ENCODE measurements at regions not wholly inside any gene's neighbourhood (a gene's known extent, or its start where the extent isn't known, plus 50 kb on each side); places are given as distances from the start of the nearest gene placed in this dataset.
"Not testable (repeated sequence)": the region's sequence is repeated elsewhere in the genome, so short reads cannot be mapped to it uniquely, and the experiment has no call there.

GRCh38 chr14:49036984-49037516 is 549.1 kb downstream of the RPS29 start:
- no peak for ATAC-seq
- no peak for DNase-seq (ENCODE audit: low spot score)

- no peak for DNase-seq (ENCODE audit: low spot score)
- no peak for ATAC-seq
Observed at GRCh38 chr14:49036266-49036665, 549.9 kb downstream of the RPS29 start.

GRCh38 chr14:49033131-49033530 is 553.0 kb downstream of the RPS29 start:
- DNase-seq (ENCODE audit: low spot score) (no peak), ATAC-seq (no peak)

GRCh38 chr14:49031710-49032109 is 554.5 kb downstream of the RPS29 start:
- ATAC-seq = not testable (repeated sequence)

GRCh38 chr14:49019467-49020115 is 566.6 kb downstream of the RPS29 start:
- DNase-seq (ENCODE audit: low spot score) (no peak), ATAC-seq (no peak)

More at GRCh38 chr14:49031710-49032109, 554.5 kb downstream of the RPS29 start:
- DNase-seq (ENCODE audit: low spot score) = not testable (repeated sequence)

- ATAC-seq = peak; percentile 77
- no peak for DNase-seq (ENCODE audit: low spot score)
Observed at GRCh38 chr14:49017447-49017846, 568.7 kb downstream of the RPS29 start.

GRCh38 chr14:49016381-49016780 is 569.8 kb downstream of the RPS29 start:
- ATAC-seq (no peak), DNase-seq (ENCODE audit: low spot score) (no peak)

GRCh38 chr14:49014476-49014875 is 571.7 kb downstream of the RPS29 start:
- no peak for ATAC-seq
- DNase-seq (ENCODE audit: low spot score) = no peak

GRCh38 chr14:49008363-49008762 is 577.8 kb downstream of the RPS29 start:
- no peak for ATAC-seq
- DNase-seq (ENCODE audit: low spot score) = no peak

- ATAC-seq (no peak), DNase-seq (ENCODE audit: low spot score) (no peak)
Observed at GRCh38 chr14:48991141-48991540, 595.0 kb downstream of the RPS29 start.

GRCh38 chr14:48983351-48983888 is 602.8 kb downstream of the RPS29 start:
- ATAC-seq = no peak
- no peak for DNase-seq (ENCODE audit: low spot score)

- DNase-seq (ENCODE audit: low spot score) (no peak), ATAC-seq (no peak)
Observed at GRCh38 chr14:48974994-48975393, 611.2 kb downstream of the RPS29 start.

- DNase-seq (ENCODE audit: low spot score) (no peak), ATAC-seq (no peak)
Observed at GRCh38 chr14:48973151-48973550, 613.0 kb downstream of the RPS29 start.

GRCh38 chr14:48970943-48971342 is 615.2 kb downstream of the RPS29 start:
- ATAC-seq (no peak), DNase-seq (ENCODE audit: low spot score) (no peak)

- ATAC-seq (no peak), DNase-seq (ENCODE audit: low spot score) (no peak)
Observed at GRCh38 chr14:48967419-48967818, 618.8 kb downstream of the RPS29 start.

GRCh38 chr14:48963231-48963790 is 622.9 kb downstream of the RPS29 start:
- no peak for DNase-seq (ENCODE audit: low spot score)
- ATAC-seq = peak; percentile 88

- ATAC-seq (no peak), DNase-seq (ENCODE audit: low spot score) (no peak)
Observed at GRCh38 chr14:48957486-48957885, 628.7 kb downstream of the RPS29 start.

- no peak for DNase-seq (ENCODE audit: low spot score)
- ATAC-seq = peak; percentile 57
Observed at GRCh38 chr14:48955857-48956256, 630.3 kb downstream of the RPS29 start.

GRCh38 chr14:48954446-48954845 is 631.7 kb downstream of the RPS29 start:
- ATAC-seq (no peak), DNase-seq (ENCODE audit: low spot score) (no peak)

- ATAC-seq (no peak), DNase-seq (ENCODE audit: low spot score) (no peak)
Observed at GRCh38 chr14:48944809-48945208, 641.4 kb downstream of the RPS29 start.

- DNase-seq (ENCODE audit: low spot score) (no peak), ATAC-seq (no peak)
Observed at GRCh38 chr14:48943913-48944312, 642.3 kb downstream of the RPS29 start.

- DNase-seq (ENCODE audit: low spot score) (no peak), ATAC-seq (no peak)
Observed at GRCh38 chr14:48937541-48938195, 648.5 kb downstream of the RPS29 start.
